ENCODE measurements at regions not wholly inside any gene's neighbourhood (a gene's known extent, or its start where the extent isn't known, plus 50 kb on each side); places are given as distances from the start of the nearest gene placed in this dataset.

- TF ChIP-seq CTCF (conservative IDR thresholded peaks at IDR 0.05) (no peak), EZH2 (IDR thresholded peaks at IDR 0.05; ENCODE audit: low read depth) (no peak)
Measured at GRCh38 chrX:68596871-68597270, 50.6 kb upstream of the STARD8 start.
